Esophagus squamous epithelium (tissue), 4 donors: ENCODE measurements at regions not wholly inside any gene's neighbourhood (a gene's known extent, or its start where the extent isn't known, plus 50 kb on each side); places are given as distances from the start of the nearest gene placed in this dataset.

Experiments
- POLR2A ChIP-seq, 4 donors: fragments of 450-650 bp; IDR thresholded peaks; one replicate each; pipeline ENCODE4 v1.6.1; 2017; ENCODE audit warnings: antibody characterized with exemption in 4 of 4, mild to moderate bottlenecking in 4 of 4, moderate library complexity in 3 of 4
- TF ChIP-seq, protein P1 (sequence below), 6 experiments: fragments of 450-650 bp in 4 of 6; fragments of 200-600 bp in 2 of 6; sonication (generic) in 2 of 6; IDR thresholded peaks; one replicate each; pipeline ENCODE4 v1.5.1; 2016 to 2019; ENCODE audit warnings: antibody characterized with exemption in 6 of 6, mild to moderate bottlenecking in 4 of 6, moderate library complexity in 4 of 6

DNA sequence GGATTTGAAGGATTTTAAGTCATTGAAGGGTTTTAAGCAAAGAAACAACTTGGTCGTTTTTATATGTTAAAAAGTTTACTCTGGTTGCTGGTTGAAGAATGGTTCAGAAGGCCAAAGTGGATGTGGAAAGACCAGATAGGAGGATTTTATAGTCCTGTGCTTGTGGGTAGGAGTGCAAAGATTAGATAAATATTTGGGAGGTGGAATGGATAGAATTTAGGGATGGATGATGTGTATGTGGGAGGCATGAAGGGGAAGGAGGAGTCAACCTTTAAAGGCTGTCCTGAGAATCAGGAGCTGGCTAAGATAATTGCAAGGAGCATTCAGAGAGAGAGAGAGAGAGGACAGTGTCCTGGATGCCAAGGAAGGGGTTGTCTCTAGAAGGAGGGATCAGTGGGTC lies 190.1 kb upstream of the SPRED2 start:
- TF ChIP-seq, protein P1, sequence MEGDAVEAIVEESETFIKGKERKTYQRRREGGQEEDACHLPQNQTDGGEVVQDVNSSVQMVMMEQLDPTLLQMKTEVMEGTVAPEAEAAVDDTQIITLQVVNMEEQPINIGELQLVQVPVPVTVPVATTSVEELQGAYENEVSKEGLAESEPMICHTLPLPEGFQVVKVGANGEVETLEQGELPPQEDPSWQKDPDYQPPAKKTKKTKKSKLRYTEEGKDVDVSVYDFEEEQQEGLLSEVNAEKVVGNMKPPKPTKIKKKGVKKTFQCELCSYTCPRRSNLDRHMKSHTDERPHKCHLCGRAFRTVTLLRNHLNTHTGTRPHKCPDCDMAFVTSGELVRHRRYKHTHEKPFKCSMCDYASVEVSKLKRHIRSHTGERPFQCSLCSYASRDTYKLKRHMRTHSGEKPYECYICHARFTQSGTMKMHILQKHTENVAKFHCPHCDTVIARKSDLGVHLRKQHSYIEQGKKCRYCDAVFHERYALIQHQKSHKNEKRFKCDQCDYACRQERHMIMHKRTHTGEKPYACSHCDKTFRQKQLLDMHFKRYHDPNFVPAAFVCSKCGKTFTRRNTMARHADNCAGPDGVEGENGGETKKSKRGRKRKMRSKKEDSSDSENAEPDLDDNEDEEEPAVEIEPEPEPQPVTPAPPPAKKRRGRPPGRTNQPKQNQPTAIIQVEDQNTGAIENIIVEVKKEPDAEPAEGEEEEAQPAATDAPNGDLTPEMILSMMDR (IDR thresholded peaks at IDR 0.05): no peak
- TF ChIP-seq POLR2A (IDR thresholded peaks at IDR 0.05): no peak
